ENCODE measurements at regions not wholly inside any gene's neighbourhood (a gene's known extent, or its start where the extent isn't known, plus 50 kb on each side); places are given as distances from the start of the nearest gene placed in this dataset.

GRCh38 chr3:150059241-150059640 is 88.5 kb upstream of the PFN2 start:
- DNase-seq = no peak

DNA sequence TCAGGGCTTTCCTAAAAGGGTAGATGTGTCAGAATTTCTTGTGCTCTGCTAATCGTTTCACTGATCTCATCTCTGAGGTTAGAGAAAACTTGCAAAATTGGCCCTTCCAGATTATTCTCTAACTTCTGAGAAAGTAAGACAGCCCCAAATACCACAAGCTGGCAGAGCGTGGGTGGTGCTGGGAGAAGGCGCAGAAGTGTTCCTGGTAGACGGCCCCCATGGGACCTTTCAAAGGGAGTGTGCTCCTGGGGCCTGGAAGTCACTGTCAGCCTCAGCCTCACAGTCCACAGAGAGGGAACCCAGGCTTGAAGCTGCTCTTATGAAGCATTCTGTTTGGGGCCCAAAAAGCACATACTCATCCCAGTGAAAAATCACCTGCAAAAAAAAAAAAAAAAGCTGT is 86.5 kb upstream of the PFN2 start:
- DNase-seq = no peak

DNA sequence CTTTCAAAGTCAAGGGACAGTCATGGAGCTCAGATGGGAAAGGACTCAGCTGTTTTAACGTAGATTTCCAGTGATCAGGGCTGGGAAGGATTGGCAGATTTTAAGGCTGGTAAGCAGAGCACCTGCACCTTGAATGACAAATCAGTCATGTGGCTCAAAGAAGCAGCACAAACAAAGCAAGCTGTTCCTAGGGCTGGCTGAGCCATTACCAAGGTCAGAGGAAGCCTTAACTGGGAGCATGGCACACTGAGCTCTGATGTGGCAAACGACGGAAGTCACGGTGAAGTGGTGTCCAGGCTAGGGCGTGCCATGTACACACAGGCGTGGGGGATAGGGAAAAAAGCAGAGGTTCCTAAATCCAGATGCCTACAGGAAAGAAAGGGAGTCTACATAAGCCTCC is 84.6 kb upstream of the PFN2 start:
- no peak for DNase-seq

DNA sequence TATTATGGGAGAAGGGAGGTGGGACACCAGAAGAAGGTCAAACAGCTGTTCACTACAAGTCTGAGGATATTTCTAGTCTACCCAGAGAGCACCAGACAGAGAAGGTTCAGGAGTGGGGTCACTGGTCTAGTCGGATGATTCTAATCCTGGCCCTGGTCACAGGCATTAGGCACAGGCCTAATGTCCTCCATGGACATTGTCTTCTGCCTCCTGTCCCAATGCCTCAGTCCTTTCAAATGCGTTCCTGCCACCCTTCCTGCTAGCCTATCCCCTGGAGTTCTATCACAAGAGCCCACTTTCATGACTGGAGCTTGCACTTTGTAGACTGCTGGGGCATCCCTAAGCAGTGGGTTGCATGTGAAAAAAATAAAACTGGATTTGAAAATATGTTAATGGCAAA is 83.9 kb upstream of the PFN2 start:
- DNase-seq = no peak

- DNase-seq = no peak
These were observed 79.8 kb upstream of the PFN2 start for GRCh38 chr3:150050510-150050909.

GRCh38 chr3:150049317-150049716 is 78.6 kb upstream of the PFN2 start:
- no peak for DNase-seq

GRCh38 chr3:150041877-150042276 is 71.2 kb upstream of the PFN2 start:
- no peak for DNase-seq

DNA sequence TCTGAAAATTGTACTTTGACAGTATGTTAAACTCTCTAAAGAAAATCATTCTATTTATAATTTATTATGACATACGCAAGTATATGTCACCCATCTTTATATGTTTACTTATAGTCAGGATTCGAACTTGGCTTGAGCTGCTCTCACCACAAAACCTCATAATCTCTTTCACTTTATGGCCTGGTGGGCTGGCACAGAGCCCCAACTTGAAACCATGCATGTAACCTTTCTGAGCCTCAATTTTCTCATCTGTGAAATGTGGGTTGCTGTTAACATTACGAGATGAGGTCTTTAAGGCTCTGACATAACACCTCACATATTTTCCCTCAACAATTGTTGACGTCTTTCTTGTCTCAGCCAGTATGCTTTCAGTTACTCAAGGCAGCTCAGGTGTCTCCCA is 69.4 kb upstream of the PFN2 start:
- no peak for DNase-seq

GRCh38 chr3:150038830-150039229 is 68.1 kb upstream of the PFN2 start:
- no peak for DNase-seq

DNA sequence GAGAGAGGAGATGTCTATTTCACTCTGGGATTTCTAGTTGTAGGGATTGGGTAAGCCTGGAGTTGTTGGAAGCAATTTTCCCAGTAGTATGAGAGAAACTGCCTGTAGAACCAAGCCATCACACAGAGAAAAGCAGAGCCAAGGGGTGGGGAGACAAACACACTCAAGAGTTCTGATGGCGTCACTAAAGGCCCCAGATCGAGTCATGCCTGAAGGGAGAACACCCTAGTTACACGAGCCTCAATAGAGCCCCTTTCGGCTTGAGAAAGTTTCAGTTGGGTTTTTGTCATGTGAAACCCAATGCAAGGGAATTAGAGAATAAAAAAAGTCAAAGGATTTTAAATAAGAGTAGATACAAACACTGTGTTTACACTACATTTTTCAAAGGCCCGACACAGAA is 66.1 kb upstream of the PFN2 start:
- no peak for DNase-seq

- no peak for DNase-seq
These were observed 65.4 kb upstream of the PFN2 start for GRCh38 chr3:150035910-150036612.

DNA sequence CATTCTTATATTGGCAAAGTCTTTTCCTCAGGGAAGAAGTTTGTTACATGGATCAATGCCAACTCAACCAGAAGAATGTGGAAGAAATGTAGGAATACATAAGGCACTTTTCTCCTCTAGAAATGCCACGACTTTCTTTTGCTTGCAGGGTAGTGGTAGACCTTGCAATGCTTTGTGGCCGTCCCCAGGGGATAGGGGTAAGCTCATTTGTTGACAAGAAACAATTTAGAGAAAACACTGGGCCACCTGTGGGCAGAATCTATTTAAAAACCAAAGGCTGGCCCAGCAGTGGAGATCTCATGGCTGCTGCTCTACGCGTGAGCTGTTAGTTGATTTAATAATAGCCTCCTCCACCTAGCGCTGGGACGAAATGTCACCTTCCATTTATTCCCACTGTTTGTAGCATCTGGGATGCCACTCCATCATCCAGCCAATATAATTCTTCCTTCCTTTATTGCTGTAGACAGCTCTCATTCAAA is 64.6 kb upstream of the PFN2 start:
- DNase-seq = no peak

- no peak for DNase-seq
These were observed 63.0 kb upstream of the PFN2 start for GRCh38 chr3:150033721-150034120.

- no peak for DNase-seq
These were observed 60.1 kb upstream of the PFN2 start for GRCh38 chr3:150030841-150031240.

GRCh38 chr3:150023239-150023636 is 52.5 kb upstream of the PFN2 start:
- no peak for DNase-seq

DNA sequence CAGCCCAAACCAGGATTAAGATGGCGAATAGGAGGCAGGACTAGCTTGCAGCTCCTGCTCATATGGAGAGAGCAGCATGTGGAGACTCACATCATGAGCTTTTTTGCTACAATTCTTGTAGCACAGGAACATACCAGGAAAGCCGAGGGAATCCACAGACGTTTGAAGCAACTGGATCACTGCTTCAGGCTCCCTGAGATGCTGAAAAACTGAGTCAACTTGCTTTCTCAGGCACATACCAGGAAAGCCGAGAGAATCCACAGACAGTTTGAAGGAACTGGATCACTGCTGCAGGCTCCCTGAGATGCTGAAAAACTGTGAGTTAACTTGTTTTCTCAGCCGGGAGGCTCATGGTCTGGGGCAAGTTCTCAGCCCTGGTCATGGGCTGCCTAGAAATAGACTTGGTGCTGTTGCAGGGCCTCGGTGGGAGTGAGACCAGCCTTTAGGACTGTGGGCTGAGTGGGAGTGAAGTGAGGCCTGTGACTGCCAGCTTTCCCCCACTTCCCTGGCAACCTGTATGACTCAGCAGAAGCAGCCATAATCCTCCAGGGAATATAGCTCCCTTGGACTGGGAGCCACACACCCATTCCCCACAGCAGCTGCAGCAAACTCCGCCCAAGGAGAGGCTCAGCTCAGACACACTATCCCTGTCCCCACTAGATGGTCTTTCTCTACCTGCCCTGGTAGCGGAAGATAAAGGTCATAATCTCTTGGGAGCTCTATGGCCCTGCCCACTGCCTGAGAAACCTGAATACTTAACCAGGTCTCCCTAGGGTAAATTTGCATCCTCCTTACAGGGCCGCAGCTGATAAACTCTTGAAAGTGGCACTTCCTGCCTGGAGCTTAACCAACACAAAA is 51.9 kb upstream of the PFN2 start:
- DNase-seq = no peak

GRCh38 chr3:150020527-150020926 is 49.8 kb upstream of the PFN2 start:
- DNase-seq = no peak
